OCI-M2 (cell line): ENCODE measurements at regions not wholly inside any gene's neighbourhood (a gene's known extent, or its start where the extent isn't known, plus 50 kb on each side); places are given as distances from the start of the nearest gene placed in this dataset.

Source experiments
- DNase-seq: peaks from one replicate; lab custom pipeline; 2025; ENCODE audit not compliant: unreplicated experiment; lab: John Stamatoyannopoulos, UW

GRCh38 chr6:23003671-23004467, 434.5 kb downstream of the HDGFL1 start:
- DNase-seq = no peak

- no peak for DNase-seq
These were observed 437.3 kb downstream of the HDGFL1 start for GRCh38 chr6:23006656-23007055.

GRCh38 chr6:23011615-23012014, 442.2 kb downstream of the HDGFL1 start:
- DNase-seq = no peak

GRCh38 chr6:23013776-23014175, 444.4 kb downstream of the HDGFL1 start:
- DNase-seq = no peak

- DNase-seq = no peak
These were observed 447.3 kb downstream of the HDGFL1 start for GRCh38 chr6:23016696-23017095.

GRCh38 chr6:23021487-23021886, 452.1 kb downstream of the HDGFL1 start:
- no peak for DNase-seq

GRCh38 chr6:23027281-23027680, 457.9 kb downstream of the HDGFL1 start:
- DNase-seq = no peak

GRCh38 chr6:23031986-23032385, 462.6 kb downstream of the HDGFL1 start:
- DNase-seq = no peak

GRCh38 chr6:23034926-23035325, 465.6 kb downstream of the HDGFL1 start:
- DNase-seq = no peak

- no peak for DNase-seq
These were observed 467.1 kb downstream of the HDGFL1 start for GRCh38 chr6:23036406-23036983.

GRCh38 chr6:23040899-23041298, 471.5 kb downstream of the HDGFL1 start:
- DNase-seq = no peak

GRCh38 chr6:23045280-23045679, 475.9 kb downstream of the HDGFL1 start:
- no peak for DNase-seq

- DNase-seq = no peak
These were observed 486.2 kb downstream of the HDGFL1 start for GRCh38 chr6:23055523-23055922.

GRCh38 chr6:23073821-23074220, 504.5 kb downstream of the HDGFL1 start:
- DNase-seq = no peak

GRCh38 chr6:23077772-23078171, 508.4 kb downstream of the HDGFL1 start:
- DNase-seq = no peak

GRCh38 chr6:23081701-23082100, 512.3 kb downstream of the HDGFL1 start:
- DNase-seq = no peak

- DNase-seq = no peak
These were observed 516.7 kb downstream of the HDGFL1 start for GRCh38 chr6:23086100-23086499.

- no peak for DNase-seq
These were observed 518.1 kb downstream of the HDGFL1 start for GRCh38 chr6:23087471-23087870.

GRCh38 chr6:23088761-23089160, 519.4 kb downstream of the HDGFL1 start:
- DNase-seq = no peak

GRCh38 chr6:23089981-23090380, 520.6 kb downstream of the HDGFL1 start:
- no peak for DNase-seq

GRCh38 chr6:23091795-23092194, 522.4 kb downstream of the HDGFL1 start:
- DNase-seq = no peak

GRCh38 chr6:23096876-23097275, 527.5 kb downstream of the HDGFL1 start:
- DNase-seq = no peak

- DNase-seq = no peak
These were observed 528.2 kb downstream of the HDGFL1 start for GRCh38 chr6:23097566-23097965.
